NCI-H748 (cell line): ENCODE measurements at regions not wholly inside any gene's neighbourhood (a gene's known extent, or its start where the extent isn't known, plus 50 kb on each side); places are given as distances from the start of the nearest gene placed in this dataset.

ENCODE experiments used
- DNase-seq: peaks from one replicate; lab custom pipeline; 2025; ENCODE audit not compliant: unreplicated experiment; lab: John Stamatoyannopoulos, UW

DNA sequence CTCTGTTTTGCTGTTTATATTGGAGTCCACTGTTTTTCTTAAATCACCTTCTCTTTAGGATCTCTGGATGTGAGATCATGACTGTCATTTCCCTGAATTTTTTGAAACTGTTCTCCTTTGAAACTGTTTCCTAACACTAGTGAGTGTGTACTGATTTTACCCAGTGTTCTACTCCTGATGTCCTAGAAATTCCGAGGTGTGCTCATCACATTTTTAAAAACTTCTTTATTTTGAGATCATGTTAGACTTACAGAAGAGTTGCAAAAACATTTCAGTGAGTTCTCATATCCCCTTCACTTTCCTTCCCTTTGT lies 292.6 kb downstream of the NFKBIZ start:
- no peak for DNase-seq

GRCh38 chr3:102142379-102143060 lies 292.3 kb upstream of the ZPLD1 start:
- DNase-seq = no peak

DNA sequence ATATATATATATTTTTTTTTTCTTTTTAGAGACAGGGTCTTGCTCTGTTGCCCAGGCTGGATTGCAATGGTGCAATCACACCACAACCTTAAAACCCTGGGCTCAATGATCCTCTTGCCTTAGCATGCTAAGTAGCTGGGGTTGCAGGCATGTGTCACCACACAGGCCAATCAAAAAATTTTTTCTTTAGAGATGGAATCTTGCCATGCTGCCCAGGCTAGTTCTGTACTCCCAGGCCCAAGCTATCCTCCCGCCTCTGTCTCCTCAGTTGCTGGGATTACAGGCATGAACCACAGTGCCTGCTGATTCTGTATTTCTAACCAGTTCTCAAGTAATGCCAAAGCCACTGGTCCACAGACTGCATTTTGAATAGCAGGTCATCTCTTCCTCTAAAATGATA lies 291.3 kb upstream of the ZPLD1 start:
- DNase-seq = no peak

GRCh38 chr3:102144063-102144462 lies 290.8 kb upstream of the ZPLD1 start:
- DNase-seq = no peak

- no peak for DNase-seq
Measured at GRCh38 chr3:102148598-102149337, 286.0 kb upstream of the ZPLD1 start.

- no peak for DNase-seq
Measured at GRCh38 chr3:102151935-102152334, 282.9 kb upstream of the ZPLD1 start.

- no peak for DNase-seq
Measured at GRCh38 chr3:102156426-102156825, 278.4 kb upstream of the ZPLD1 start.

DNA sequence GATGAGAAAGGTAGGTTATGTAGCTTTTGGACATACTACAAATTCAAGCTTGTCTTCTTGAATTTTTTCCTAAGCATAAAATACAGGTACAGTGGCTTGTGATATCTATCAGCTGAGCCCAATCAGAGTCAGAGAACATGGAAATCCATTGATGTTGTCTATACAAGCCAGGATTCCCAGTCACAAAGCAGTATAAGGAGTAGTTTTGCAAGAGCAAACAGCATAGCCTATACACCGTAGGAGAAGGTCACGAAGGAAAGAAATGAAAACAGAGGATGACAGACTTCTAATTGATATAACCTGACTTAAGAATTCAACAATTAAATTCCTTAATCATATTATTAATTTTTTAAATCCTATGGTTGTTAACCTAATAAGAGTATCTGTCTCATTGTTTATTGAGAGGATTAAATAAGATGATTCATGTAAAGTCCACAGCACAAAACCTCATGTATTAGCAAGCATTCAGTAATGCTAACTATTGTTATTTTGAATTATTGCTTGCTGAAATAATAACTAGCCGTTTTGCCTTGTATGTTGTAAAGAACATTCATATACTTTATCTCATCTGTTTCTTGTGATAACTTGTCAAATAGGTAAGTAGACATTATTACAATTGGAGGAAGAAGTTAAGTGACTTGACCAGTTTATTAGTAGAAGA lies 276.6 kb upstream of the ZPLD1 start:
- DNase-seq = no peak

- no peak for DNase-seq
Measured at GRCh38 chr3:102159810-102160451, 274.9 kb upstream of the ZPLD1 start.

- no peak for DNase-seq
Measured at GRCh38 chr3:102161384-102162006, 273.3 kb upstream of the ZPLD1 start.

DNA sequence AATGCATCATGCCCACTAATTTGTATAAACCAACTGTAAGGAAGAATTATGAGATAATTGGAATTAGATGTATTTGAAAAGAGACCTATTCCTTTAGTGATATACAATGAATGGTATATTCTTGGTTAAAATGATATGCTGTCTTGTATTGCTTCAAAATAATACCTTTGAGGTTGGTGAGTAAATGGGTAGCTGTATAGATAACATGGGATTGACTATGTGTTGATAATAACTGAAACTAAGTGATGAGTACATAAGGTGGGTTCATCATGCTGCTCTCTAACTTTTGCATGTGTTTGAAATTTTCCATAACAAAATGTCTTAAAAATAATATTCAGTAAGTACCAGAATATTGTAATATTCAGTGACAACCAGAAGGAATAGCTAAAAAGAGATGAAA lies 272.6 kb upstream of the ZPLD1 start:
- DNase-seq = no peak

DNA sequence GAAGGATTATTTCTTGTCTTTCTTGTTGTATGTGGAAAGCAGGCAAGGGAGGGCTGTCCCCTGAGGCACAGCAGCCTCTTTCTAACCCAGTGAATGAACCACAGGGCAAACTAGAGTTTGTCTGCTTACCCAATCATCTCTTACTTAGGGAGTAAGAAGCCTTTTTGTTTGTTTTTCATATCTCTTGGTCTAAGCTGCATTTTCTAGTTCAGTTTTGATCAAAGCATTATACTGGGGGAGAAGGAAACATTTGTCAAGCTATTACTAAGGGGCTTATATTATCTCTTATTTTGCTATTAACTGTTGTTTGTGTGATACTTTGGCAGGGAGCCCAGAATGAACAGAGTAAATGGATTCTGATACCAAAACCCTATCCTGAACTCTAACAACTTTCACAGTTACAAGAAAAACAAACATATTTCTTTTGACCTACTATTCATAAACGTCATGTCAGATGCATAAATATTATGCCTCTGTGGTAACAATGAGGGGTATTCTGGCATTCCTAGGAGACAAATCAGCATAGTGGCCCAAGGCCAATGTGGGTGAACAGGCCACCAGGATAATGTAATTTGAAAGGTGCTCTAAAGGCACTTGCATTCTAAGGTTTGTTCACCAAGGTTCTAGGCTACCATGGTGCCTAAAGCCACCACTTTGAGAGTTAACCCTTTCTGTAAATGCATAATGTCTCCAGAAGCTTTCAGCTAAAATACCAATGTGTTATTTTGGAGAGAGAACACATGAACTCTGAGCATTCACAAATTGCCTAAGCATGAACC lies 271.6 kb upstream of the ZPLD1 start:
- peak; percentile 53 for DNase-seq

GRCh38 chr3:102163818-102164154 lies 271.0 kb upstream of the ZPLD1 start:
- no peak for DNase-seq

DNA sequence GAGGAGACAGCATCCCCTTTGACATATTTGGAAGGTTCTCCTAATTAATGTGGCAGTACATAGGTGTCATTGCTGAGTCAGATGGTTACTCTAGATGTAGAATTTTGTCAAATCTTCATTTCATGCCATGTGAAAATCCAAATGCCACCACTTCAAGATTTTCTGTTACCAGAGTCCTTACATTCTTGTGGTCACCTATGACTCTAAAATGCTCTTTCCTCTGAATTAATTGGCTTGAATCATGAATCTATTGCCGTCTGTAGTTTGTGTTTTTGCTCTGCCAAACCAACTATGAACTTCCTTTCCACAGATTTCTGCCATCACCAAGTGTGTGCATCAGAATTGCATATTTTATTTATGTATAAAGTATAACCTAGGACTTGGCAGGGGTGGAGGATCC lies 269.4 kb upstream of the ZPLD1 start:
- DNase-seq = no peak

DNA sequence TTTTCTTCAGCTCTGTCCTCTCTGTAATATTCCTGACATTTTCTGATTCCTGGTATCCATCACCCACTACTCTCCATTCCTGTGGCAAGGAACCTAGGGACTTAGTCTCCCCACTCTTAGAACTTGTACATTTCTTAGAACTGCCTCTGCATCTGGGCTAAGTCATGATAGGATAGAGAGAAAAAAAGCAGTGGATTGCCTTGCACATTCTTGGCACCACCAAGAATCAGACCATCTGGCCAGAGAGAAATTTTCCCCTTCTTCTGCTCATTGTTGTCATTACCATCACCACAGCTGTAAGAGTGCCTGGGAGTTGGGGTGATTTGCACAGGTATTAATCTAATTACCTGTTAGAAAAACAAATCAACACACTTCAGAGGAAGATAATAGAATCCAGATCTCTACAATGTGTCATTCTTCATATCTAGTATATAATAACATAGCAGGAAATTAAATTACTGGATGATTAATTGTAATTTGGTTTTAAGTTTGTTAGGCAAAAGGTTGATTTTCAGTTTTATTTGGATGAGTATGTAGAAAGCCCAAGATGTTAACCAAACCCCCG lies 264.8 kb upstream of the ZPLD1 start:
- no peak for DNase-seq

DNA sequence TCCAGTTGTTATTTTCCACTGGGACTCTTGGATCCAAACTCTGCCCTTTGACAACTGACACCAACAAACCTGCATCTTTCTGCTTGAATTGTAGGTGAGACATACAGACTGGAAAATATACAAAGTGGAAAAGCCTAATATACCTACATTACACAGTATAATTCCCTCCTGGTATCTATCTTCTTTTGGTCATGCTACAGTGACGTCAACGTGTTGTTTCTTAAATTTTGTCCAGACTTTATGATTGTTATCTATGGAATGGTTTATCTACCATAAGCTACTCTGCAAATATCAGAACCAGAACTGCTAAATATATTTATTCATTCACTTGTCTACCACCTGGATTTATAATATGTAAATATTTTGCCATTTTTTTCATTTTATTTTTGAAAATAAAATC lies 264.3 kb upstream of the ZPLD1 start:
- no peak for DNase-seq

- DNase-seq = no peak
Measured at GRCh38 chr3:102174312-102174712, 260.5 kb upstream of the ZPLD1 start.

DNA sequence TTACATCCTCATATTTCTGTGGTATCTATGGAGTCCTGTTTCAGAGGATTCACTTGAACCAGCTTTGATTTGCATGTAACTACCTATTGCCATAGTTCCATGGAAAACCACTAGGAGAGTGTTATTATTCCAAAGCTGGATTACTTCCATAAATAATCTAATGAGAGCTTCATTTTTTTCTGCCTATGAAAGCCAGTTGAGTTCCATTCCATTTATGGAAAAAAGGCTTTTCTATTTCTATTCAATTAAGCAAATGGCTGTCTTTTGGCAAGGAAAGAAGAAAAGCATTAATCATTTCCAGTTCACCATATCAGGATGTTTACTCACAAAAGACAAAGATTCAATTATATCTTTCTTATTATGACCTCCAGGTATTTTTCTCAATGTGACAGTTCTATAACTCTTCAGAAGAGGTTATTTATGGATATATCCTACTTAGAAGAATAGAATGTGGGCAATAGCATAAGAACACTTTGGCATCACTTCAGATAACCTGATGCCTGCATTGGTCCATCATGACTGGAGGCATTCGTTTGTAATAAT lies 259.9 kb upstream of the ZPLD1 start:
- no peak for DNase-seq

DNA sequence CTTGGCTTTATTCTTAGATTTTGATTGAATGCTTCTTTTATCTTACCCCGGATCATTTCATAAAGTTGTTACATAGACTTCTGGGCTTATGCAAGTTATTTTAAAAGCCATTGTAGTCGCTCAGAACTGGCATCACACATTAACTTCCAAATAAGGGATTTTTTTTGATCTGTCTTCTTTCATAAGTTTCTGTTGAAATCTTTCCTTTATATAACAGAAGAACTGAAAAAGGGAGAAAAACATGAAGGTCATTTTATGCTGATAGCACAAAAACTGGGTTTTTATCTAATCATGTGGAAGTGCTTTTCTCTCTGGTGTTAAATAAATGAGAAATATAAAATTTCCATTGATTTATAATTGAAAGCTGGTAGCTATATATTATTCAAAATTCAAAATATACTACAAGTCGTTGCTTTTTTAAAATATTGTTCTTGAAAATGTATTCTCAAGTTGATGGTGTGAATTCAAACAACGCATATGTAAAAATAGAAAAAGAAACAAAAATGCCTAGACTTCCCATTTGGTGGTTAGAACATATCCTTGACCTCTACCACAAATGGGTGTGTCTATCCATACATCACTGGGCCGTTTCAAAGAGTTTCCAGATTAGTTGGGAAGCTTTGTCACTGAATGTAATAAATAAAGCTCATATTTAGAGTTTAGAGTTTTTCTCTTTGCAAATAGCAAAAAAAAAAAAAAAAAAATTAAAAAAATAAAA lies 258.3 kb upstream of the ZPLD1 start:
- DNase-seq = no peak
